GM13976 (cell line): ENCODE measurements at regions not wholly inside any gene's neighbourhood (a gene's known extent, or its start where the extent isn't known, plus 50 kb on each side); places are given as distances from the start of the nearest gene placed in this dataset.
"Not testable (repeated sequence)": the region's sequence is repeated elsewhere in the genome, so short reads cannot be mapped to it uniquely, and the experiment has no call there.

ENCODE experiments used
- DNase-seq: peaks from one replicate; pipeline ENCODE4 v3.0.0; 2012; ENCODE audit warnings: low spot score
- CTCF ChIP-seq: IDR thresholded peaks from 2 replicates; pipeline ENCODE4 v1.5.1; 2012; ENCODE audit warnings: borderline replicate concordance, mild to moderate bottlenecking; ENCODE audit not compliant: insufficient read depth; ENCODE audit errors: extremely low read depth, missing control alignments, control extremely low read depth
- in situ Hi-C: fragments of 300-500 bp; cut with MboI; formaldehyde crosslinking; loops from one replicate; pipeline ENCODE4 v1.12.0; 2022; ENCODE audit warnings: low sequenced_read_pairs, mixed read lengths, inconsistent platforms; ENCODE audit not compliant: unreplicated experiment

- no peak for DNase-seq
- in situ Hi-C loops: no loop called here
- TF ChIP-seq CTCF: no peak
These were observed 507.0 kb upstream of the PABPC4L start for GRCh38 chr4:134708616-134709015.

DNA sequence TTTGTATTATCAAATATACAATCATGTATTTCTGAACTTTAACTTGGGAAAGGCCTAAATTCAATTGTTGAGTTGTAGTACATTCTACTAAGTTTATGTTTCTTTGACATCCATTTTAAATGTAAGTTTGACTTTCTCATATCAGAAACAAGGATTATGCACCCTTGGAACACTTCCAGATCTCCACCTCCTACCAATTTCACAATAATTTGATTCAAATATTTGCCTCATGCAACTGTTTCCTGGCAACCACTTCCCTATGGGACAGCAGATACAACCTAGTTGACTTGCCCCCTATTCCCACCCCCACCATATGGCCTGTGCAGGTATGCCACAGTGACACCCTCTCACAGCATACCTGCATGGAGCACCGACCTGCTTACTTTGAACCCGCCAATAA lies 506.4 kb upstream of the PABPC4L start:
- TF ChIP-seq CTCF: no peak
- DNase-seq: no peak
- in situ Hi-C loops: no loop called here

- in situ Hi-C loops: no loop called here
- no peak for TF ChIP-seq CTCF
- DNase-seq: no peak
These were observed 500.8 kb upstream of the PABPC4L start for GRCh38 chr4:134702374-134702773.

- no peak for TF ChIP-seq CTCF
- no peak for DNase-seq
- in situ Hi-C loops: no loop called here
These were observed 498.7 kb upstream of the PABPC4L start for GRCh38 chr4:134700251-134700650.

- in situ Hi-C loops, DNase-seq: not testable (repeated sequence)
These were observed 497.2 kb upstream of the PABPC4L start for GRCh38 chr4:134698831-134699230.

- TF ChIP-seq CTCF: no peak
- DNase-seq: no peak
- in situ Hi-C loops: no loop called here
These were observed 493.8 kb upstream of the PABPC4L start for GRCh38 chr4:134695433-134695832.

DNA sequence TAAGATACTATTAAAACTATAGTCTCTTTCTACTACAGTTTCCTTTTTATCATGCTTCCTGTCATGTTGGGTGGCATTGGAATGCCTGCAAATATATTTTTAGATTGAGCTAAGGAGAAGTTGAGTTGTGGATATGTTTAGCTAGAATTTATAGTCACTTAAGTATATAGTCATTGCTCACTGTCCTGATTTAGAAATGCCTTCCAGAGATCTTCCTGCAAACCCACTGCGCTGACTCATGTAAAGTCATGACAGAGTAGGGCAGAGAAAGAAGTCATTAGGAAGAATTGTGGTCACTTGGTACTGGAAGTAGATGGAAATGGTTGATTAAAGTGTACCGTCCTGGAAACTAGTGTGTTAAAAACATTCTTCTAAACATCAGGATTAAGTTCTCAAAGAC lies 490.3 kb upstream of the PABPC4L start:
- no peak for TF ChIP-seq CTCF
- DNase-seq: no peak
- in situ Hi-C loops: no loop called here
